ENCODE measurements at regions not wholly inside any gene's neighbourhood (a gene's known extent, or its start where the extent isn't known, plus 50 kb on each side); places are given as distances from the start of the nearest gene placed in this dataset.

GRCh38 chr2:16154501-16155280 lies 214.3 kb downstream of the MYCN start:
- H3K4me3 ChIP-seq (ENCODE audit: insufficient read length, low read depth), result no peak overlapping the region
- no peak for DNase-seq (ENCODE audit: low read depth, low spot score)

GRCh38 chr2:16154061-16154460 lies 213.7 kb downstream of the MYCN start:
- no peaks in the 10 kb centered on the region for H3K9me3 ChIP-seq (ENCODE audit: insufficient read depth, low read length)
- H3K4me1 ChIP-seq (ENCODE audit: insufficient read depth, insufficient read length), result no peaks in the 10 kb centered on the region
- no peaks in the 10 kb centered on the region for H3K27me3 ChIP-seq (ENCODE audit: insufficient read depth, insufficient read length)
- no peak for TF ChIP-seq YY1 (IDR thresholded peaks at IDR 0.05; ENCODE audit: insufficient read depth, insufficient read length)
- TF ChIP-seq SUZ12 (IDR thresholded peaks at IDR 0.05; ENCODE audit: extremely low read depth, insufficient read depth, insufficient read length), result no peak
- no peak for TF ChIP-seq ZNF274 (IDR thresholded peaks at IDR 0.05; ENCODE audit: low read depth, low read length)
- H3K9ac ChIP-seq (ENCODE audit: insufficient read length, low read depth), result no peak overlapping the region
- no peaks in the 10 kb centered on the region for H3K36me3 ChIP-seq (ENCODE audit: insufficient read depth, insufficient read length, low read length)
- H3K4me3 ChIP-seq (ENCODE audit: insufficient read length, low read depth), result no peak overlapping the region
- DNase-seq (ENCODE audit: low read depth, low spot score), result no peak

More at GRCh38 chr2:16154501-16155280, 214.3 kb downstream of the MYCN start:
- Histone ChIP-seq H3K4me1 (ENCODE audit: insufficient read depth, insufficient read length) (no peaks in the 10 kb centered on the region), H3K27me3 (ENCODE audit: insufficient read depth, insufficient read length) (no peaks in the 10 kb centered on the region), H3K36me3 (ENCODE audit: insufficient read depth, insufficient read length, low read length) (no peaks in the 10 kb centered on the region), H3K9ac (ENCODE audit: insufficient read length, low read depth) (no peak overlapping the region), H3K9me3 (ENCODE audit: insufficient read depth, low read length) (no peaks in the 10 kb centered on the region)
- TF ChIP-seq YY1 (IDR thresholded peaks at IDR 0.05; ENCODE audit: insufficient read depth, insufficient read length), result no peak

GRCh38 chr2:16153754-16154035 lies 213.3 kb downstream of the MYCN start:
- Histone ChIP-seq H3K9me3 (ENCODE audit: insufficient read depth, low read length) (no peaks in the 10 kb centered on the region), H3K4me3 (ENCODE audit: insufficient read length, low read depth) (no peak overlapping the region), H3K4me1 (ENCODE audit: insufficient read depth, insufficient read length) (no peaks in the 10 kb centered on the region), H3K36me3 (ENCODE audit: insufficient read depth, insufficient read length, low read length) (no peaks in the 10 kb centered on the region), H3K9ac (ENCODE audit: insufficient read length, low read depth) (no peak overlapping the region), H3K27me3 (ENCODE audit: insufficient read depth, insufficient read length) (no peaks in the 10 kb centered on the region)
- TF ChIP-seq SUZ12 (IDR thresholded peaks at IDR 0.05; ENCODE audit: extremely low read depth, insufficient read depth, insufficient read length) (no peak), YY1 (IDR thresholded peaks at IDR 0.05; ENCODE audit: insufficient read depth, insufficient read length) (no peak), ZNF274 (IDR thresholded peaks at IDR 0.05; ENCODE audit: low read depth, low read length) (no peak)
- no peak for DNase-seq (ENCODE audit: low read depth, low spot score)

GRCh38 chr2:16152928-16153753 lies 212.8 kb downstream of the MYCN start:
- Histone ChIP-seq H3K9me3 (ENCODE audit: insufficient read depth, low read length) (no peaks in the 10 kb centered on the region), H3K36me3 (ENCODE audit: insufficient read depth, insufficient read length, low read length) (no peaks in the 10 kb centered on the region), H3K9ac (ENCODE audit: insufficient read length, low read depth) (no peak overlapping the region), H3K4me3 (ENCODE audit: insufficient read length, low read depth) (no peak overlapping the region), H3K27me3 (ENCODE audit: insufficient read depth, insufficient read length) (no peaks in the 10 kb centered on the region), H3K4me1 (ENCODE audit: insufficient read depth, insufficient read length) (no peaks in the 10 kb centered on the region)
- TF ChIP-seq ZNF274 (IDR thresholded peaks at IDR 0.05; ENCODE audit: low read depth, low read length) (no peak), YY1 (IDR thresholded peaks at IDR 0.05; ENCODE audit: insufficient read depth, insufficient read length) (no peak), SUZ12 (IDR thresholded peaks at IDR 0.05; ENCODE audit: extremely low read depth, insufficient read depth, insufficient read length) (no peak)
- DNase-seq (ENCODE audit: low read depth, low spot score), result no peak

- Histone ChIP-seq H3K4me1 (ENCODE audit: insufficient read depth, insufficient read length) (no peaks in the 10 kb centered on the region), H3K36me3 (ENCODE audit: insufficient read depth, insufficient read length, low read length) (no peaks in the 10 kb centered on the region), H3K9me3 (ENCODE audit: insufficient read depth, low read length) (no peaks in the 10 kb centered on the region), H3K27me3 (ENCODE audit: insufficient read depth, insufficient read length) (no peaks in the 10 kb centered on the region), H3K9ac (ENCODE audit: insufficient read length, low read depth) (no peak overlapping the region), H3K4me3 (ENCODE audit: insufficient read length, low read depth) (no peak overlapping the region)
- DNase-seq (ENCODE audit: low read depth, low spot score), result no peak
- no peak for TF ChIP-seq YY1 (IDR thresholded peaks at IDR 0.05; ENCODE audit: insufficient read depth, insufficient read length)
- no peak for TF ChIP-seq ZNF274 (IDR thresholded peaks at IDR 0.05; ENCODE audit: low read depth, low read length)
Measured at GRCh38 chr2:16152071-16152927, 211.9 kb downstream of the MYCN start.

GRCh38 chr2:16151651-16152050 lies 211.3 kb downstream of the MYCN start:
- TF ChIP-seq ZNF274 (IDR thresholded peaks at IDR 0.05; ENCODE audit: low read depth, low read length) (no peak), SUZ12 (IDR thresholded peaks at IDR 0.05; ENCODE audit: extremely low read depth, insufficient read depth, insufficient read length) (no peak), YY1 (IDR thresholded peaks at IDR 0.05; ENCODE audit: insufficient read depth, insufficient read length) (no peak)
- Histone ChIP-seq H3K9me3 (ENCODE audit: insufficient read depth, low read length) (no peaks in the 10 kb centered on the region), H3K4me1 (ENCODE audit: insufficient read depth, insufficient read length) (no peaks in the 10 kb centered on the region), H3K4me3 (ENCODE audit: insufficient read length, low read depth) (no peak overlapping the region), H3K27me3 (ENCODE audit: insufficient read depth, insufficient read length) (no peaks in the 10 kb centered on the region), H3K36me3 (ENCODE audit: insufficient read depth, insufficient read length, low read length) (no peaks in the 10 kb centered on the region), H3K9ac (ENCODE audit: insufficient read length, low read depth) (no peak overlapping the region)
- no peak for DNase-seq (ENCODE audit: low read depth, low spot score)

GRCh38 chr2:16151281-16151570 lies 210.9 kb downstream of the MYCN start:
- H3K36me3 ChIP-seq (ENCODE audit: insufficient read depth, insufficient read length, low read length), result no peaks in the 10 kb centered on the region
- TF ChIP-seq SUZ12 (IDR thresholded peaks at IDR 0.05; ENCODE audit: extremely low read depth, insufficient read depth, insufficient read length) (no peak), ZNF274 (IDR thresholded peaks at IDR 0.05; ENCODE audit: low read depth, low read length) (no peak), YY1 (IDR thresholded peaks at IDR 0.05; ENCODE audit: insufficient read depth, insufficient read length) (no peak)
- no peak overlapping the region for H3K4me3 ChIP-seq (ENCODE audit: insufficient read length, low read depth)
- no peaks in the 10 kb centered on the region for H3K9me3 ChIP-seq (ENCODE audit: insufficient read depth, low read length)
- no peak overlapping the region for H3K9ac ChIP-seq (ENCODE audit: insufficient read length, low read depth)
- no peaks in the 10 kb centered on the region for H3K4me1 ChIP-seq (ENCODE audit: insufficient read depth, insufficient read length)
- DNase-seq (ENCODE audit: low read depth, low spot score), result no peak
- H3K27me3 ChIP-seq (ENCODE audit: insufficient read depth, insufficient read length), result no peaks in the 10 kb centered on the region
